Prostate gland (tissue), 2 donors: ENCODE measurements at regions not wholly inside any gene's neighbourhood (a gene's known extent, or its start where the extent isn't known, plus 50 kb on each side); places are given as distances from the start of the nearest gene placed in this dataset.

Experiments used
- DNase-seq: peaks from one replicate; pipeline ENCODE4 v3.0.0-alpha.2; 2019; ENCODE audit warnings: low spot score
- H3K27ac ChIP-seq, 2 donors: fragments of 200-600 bp; sonication (generic); 2 replicates each; pipeline ENCODE4 v1.5.1; 2017 to 2019
- H3K27me3 ChIP-seq: fragments of 200-600 bp; sonication (generic); replicated peaks from 2 replicates; pipeline ENCODE4 v1.5.1; 2019; ENCODE audit not compliant: insufficient read depth
- H3K36me3 ChIP-seq, 2 donors: fragments of 200-600 bp; sonication (generic); 1 replicate in 1 of 2; 2 replicates in 1 of 2; pipeline versions ENCODE4 v1.5.1 to v1.8.1; 2017 to 2019
- H3K4me1 ChIP-seq: fragments of 200-600 bp; sonication (generic); replicated peaks from 2 replicates; pipeline ENCODE4 v1.5.1; 2019
- H3K4me3 ChIP-seq, 2 donors: fragments of 200-600 bp; sonication (generic); 2 replicates each; pipeline ENCODE4 v1.5.1; 2017 to 2019
- H3K9me3 ChIP-seq: fragments of 200-600 bp; sonication (generic); 2 replicates; pipeline ENCODE4 v1.5.1; 2017
- POLR2A ChIP-seq: fragments of 450-650 bp; IDR thresholded peaks from one replicate; pipeline ENCODE4 v1.6.1; 2016; ENCODE audit warnings: antibody characterized with exemption, mild to moderate bottlenecking
- POLR2AphosphoS5 ChIP-seq: sonication (generic); formaldehyde crosslinking; IDR thresholded peaks from one replicate; pipeline ENCODE4 v1.6.1; 2017; ENCODE audit warnings: antibody characterized with exemption
- WGBS: methylation state at CpG from one replicate; pipeline ENCODE4 v1.1.5; 2018; 5-methylcytosine and 5-hydroxymethylcytosine counted together
- intact Hi-C: fragments of 100-400 bp; cut with DNase I; formaldehyde crosslinking; loops from one replicate; pipeline ENCODE4 v1.14.2; 2022
- TF ChIP-seq, protein P1 (sequence below), 4 experiments: fragments of 200-600 bp in 2 of 4; fragments of 450-650 bp in 2 of 4; sonication (generic) in 2 of 4; IDR thresholded peaks; 1 replicate in 3 of 4; 2 replicates in 1 of 4; pipeline ENCODE4 v1.5.1; 2016 to 2019; ENCODE audit warnings: antibody characterized with exemption in 4 of 4, mild to moderate bottlenecking in 2 of 4, moderate library complexity in 2 of 4

DNA sequence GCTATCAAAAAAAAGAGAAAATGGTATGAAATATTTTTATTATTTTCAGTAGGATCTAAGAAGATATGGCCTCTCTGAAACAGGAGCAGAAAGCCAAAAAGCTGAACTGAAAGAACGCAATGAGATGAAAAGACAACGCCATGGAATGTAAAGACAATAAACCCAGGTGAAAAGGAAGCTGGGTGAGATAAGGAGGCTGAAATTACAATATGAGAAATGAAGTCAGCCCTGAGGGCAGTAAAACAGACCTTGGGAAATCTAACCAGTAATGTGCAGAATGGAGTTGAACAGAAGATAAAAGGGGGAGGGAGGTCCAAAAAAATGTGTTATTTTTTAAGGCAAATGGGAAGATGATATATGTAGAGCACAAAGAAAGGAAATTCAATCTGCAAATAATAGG, 265.3 kb downstream of the ENC1 start:
- intact Hi-C loops = no loop called here
- WGBS = 40% methylated on average over 2 of the region's 2 CpGs
- DNase-seq = no peak
- H3K36me3 ChIP-seq = no peaks in the 10 kb centered on the region
- no peaks in the 10 kb centered on the region for H3K9me3 ChIP-seq
- no peak for TF ChIP-seq POLR2A
- TF ChIP-seq POLR2AphosphoS5 = no peak
- TF ChIP-seq, protein P1, sequence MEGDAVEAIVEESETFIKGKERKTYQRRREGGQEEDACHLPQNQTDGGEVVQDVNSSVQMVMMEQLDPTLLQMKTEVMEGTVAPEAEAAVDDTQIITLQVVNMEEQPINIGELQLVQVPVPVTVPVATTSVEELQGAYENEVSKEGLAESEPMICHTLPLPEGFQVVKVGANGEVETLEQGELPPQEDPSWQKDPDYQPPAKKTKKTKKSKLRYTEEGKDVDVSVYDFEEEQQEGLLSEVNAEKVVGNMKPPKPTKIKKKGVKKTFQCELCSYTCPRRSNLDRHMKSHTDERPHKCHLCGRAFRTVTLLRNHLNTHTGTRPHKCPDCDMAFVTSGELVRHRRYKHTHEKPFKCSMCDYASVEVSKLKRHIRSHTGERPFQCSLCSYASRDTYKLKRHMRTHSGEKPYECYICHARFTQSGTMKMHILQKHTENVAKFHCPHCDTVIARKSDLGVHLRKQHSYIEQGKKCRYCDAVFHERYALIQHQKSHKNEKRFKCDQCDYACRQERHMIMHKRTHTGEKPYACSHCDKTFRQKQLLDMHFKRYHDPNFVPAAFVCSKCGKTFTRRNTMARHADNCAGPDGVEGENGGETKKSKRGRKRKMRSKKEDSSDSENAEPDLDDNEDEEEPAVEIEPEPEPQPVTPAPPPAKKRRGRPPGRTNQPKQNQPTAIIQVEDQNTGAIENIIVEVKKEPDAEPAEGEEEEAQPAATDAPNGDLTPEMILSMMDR (IDR thresholded peaks at IDR 0.05) = no peak
- H3K4me3 ChIP-seq = no peak overlapping the region
- H3K27me3 ChIP-seq = no peaks in the 10 kb centered on the region
- H3K27ac ChIP-seq = no peak overlapping the region
- no peaks in the 10 kb centered on the region for H3K4me1 ChIP-seq

DNA sequence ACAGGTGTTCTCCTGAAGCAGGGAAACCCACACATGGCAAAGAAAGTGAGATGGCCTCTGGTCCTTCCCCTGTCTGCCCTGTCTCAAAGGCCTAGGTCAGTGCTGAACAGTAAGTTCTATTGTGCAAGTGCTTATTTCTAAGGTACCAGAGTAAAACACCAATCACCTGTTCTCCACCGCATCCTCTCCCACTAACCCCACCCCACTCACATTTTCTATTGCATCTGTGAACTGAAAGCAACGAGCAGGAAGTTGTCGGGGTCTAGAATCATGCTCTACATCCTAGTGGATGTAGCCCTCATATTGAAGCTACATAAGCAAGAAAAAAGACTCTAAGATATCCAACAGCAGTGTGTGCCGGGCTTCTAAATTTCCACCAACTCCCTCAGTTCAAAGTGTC, 265.9 kb downstream of the ENC1 start:
- TF ChIP-seq POLR2AphosphoS5 (no peak), POLR2A (no peak)
- no peaks in the 10 kb centered on the region for H3K9me3 ChIP-seq
- H3K27ac ChIP-seq = no peak overlapping the region
- DNase-seq = no peak
- H3K4me3 ChIP-seq = no peak overlapping the region
- 80% methylated on average over 4 of the region's 4 CpGs for WGBS
- no peaks in the 10 kb centered on the region for H3K27me3 ChIP-seq
- intact Hi-C loops = no loop called here
- H3K4me1 ChIP-seq = no peaks in the 10 kb centered on the region
- no peaks in the 10 kb centered on the region for H3K36me3 ChIP-seq

DNA sequence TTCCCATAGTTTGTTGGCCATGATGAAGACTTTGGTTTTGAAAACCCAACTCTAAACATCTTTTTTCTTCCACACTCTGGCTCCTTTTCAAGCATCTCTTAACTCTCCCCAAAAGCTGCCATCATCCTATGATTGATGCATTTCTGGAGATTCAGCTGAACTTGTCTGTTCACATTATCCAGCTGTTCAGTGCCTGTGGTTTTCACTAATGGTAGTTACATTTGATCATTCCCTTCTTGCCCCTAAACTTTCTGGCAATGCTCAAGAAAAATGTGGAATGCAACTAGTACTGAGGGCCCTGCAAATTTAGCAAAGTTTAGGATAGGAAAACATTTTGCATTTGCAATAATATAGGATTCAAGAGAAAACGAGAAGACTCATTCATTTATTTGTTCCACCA, 267.5 kb downstream of the ENC1 start:
- no peak for DNase-seq
- intact Hi-C loops = no loop called here
- Histone ChIP-seq H3K4me1 (no peaks in the 10 kb centered on the region), H3K27ac (no peak overlapping the region), H3K9me3 (no peaks in the 10 kb centered on the region), H3K36me3 (no peaks in the 10 kb centered on the region), H3K27me3 (no peaks in the 10 kb centered on the region), H3K4me3 (no peak overlapping the region)
- TF ChIP-seq, protein P1 (IDR thresholded peaks at IDR 0.05) = no peak
- TF ChIP-seq POLR2AphosphoS5 (no peak), POLR2A (no peak)
- 74% methylated on average over 1 of the region's 1 CpG for WGBS

DNA sequence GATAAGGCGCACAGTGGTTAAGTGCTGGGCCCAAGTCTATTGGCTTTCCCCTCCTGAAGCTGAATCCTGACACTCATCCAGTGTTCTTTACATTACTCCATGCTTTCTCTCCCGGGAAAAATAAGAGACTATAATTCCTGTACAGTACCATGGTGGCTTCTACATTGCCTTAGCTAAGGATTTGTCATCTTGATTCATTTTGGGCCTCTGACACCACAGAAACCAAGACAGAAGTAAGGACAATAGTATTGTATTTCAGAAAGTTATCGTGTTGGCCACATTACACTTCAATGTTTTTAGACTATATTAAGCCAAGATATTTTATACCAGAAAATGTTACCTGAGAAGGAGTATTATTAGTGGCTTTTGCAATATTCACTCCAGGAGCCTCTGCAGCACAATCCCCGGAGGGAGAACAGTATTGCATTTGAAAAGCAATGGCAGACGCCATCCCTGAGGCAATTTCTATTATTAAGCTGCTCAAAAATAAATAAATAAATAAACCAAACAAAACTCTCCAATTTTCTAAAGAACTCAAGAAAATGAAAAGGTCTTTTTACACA, 267.9 kb downstream of the ENC1 start:
- TF ChIP-seq, protein P1 (IDR thresholded peaks at IDR 0.05) = no peak
- no peak for TF ChIP-seq POLR2A
- no peak for TF ChIP-seq POLR2AphosphoS5
- no peaks in the 10 kb centered on the region for H3K4me1 ChIP-seq
- H3K27ac ChIP-seq = no peak overlapping the region
- H3K36me3 ChIP-seq = no peaks in the 10 kb centered on the region
- intact Hi-C loops = no loop called here
- H3K4me3 ChIP-seq = no peak overlapping the region
- no peak for DNase-seq
- H3K27me3 ChIP-seq = no peaks in the 10 kb centered on the region
- WGBS = 79% methylated on average over 5 of the region's 5 CpGs
- H3K9me3 ChIP-seq = no peaks in the 10 kb centered on the region

DNA sequence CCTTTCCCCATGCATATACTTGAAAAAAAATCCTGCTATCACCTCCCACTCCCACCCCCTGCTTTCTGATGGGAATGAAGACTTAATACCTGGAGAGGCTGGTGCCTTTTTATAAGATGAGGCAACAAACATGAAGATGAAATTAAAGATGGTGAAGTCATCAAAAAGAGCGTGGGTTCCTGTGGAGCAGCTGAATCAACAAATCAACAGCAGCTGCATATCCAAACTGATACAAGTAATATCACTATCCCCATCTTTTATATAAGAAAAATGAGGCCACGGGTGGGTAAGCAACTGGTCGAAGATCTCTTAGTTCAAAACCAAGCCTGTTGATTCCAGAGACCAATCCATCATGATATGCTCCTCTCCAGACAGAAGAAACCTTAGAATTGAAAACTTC, 268.5 kb downstream of the ENC1 start:
- no peaks in the 10 kb centered on the region for H3K36me3 ChIP-seq
- no peaks in the 10 kb centered on the region for H3K9me3 ChIP-seq
- no peak overlapping the region for H3K4me3 ChIP-seq
- intact Hi-C loops = no loop called here
- H3K4me1 ChIP-seq = no peaks in the 10 kb centered on the region
- no peak for DNase-seq
- WGBS = 58% methylated on average over 3 of the region's 3 CpGs
- TF ChIP-seq, protein P1 (IDR thresholded peaks at IDR 0.05) = no peak
- no peak for TF ChIP-seq POLR2AphosphoS5
- no peak overlapping the region for H3K27ac ChIP-seq
- H3K27me3 ChIP-seq = no peaks in the 10 kb centered on the region
